HG03571 (cell line): ENCODE measurements at regions not wholly inside any gene's neighbourhood (a gene's known extent, or its start where the extent isn't known, plus 50 kb on each side); places are given as distances from the start of the nearest gene placed in this dataset.

Experiments
- ATAC-seq: cut with Tn5 transposase; IDR thresholded peaks from one replicate; pipeline ENCODE4 v1.9.1; 2021; ENCODE audit not compliant: unreplicated experiment

DNA sequence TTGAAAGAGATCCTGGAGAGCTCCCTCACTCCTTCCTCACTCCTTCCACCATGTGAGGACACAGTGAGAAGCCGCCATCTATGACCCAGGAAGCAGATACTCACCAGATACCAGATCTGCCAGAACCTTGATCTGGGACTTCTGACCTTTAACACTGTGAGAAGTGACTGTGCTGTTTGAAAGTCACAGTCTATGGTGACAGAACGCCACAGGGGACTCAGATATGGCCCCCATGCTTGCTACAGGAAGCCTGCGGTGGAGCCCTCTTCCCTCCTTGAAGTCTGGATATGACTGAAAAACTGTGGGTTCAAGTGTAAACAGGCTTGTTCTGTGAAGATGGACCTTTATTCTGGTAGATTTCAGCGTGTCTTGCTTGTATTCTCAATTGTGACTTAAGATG lies 297.8 kb downstream of the KLF6 start:
- no peak for ATAC-seq

DNA sequence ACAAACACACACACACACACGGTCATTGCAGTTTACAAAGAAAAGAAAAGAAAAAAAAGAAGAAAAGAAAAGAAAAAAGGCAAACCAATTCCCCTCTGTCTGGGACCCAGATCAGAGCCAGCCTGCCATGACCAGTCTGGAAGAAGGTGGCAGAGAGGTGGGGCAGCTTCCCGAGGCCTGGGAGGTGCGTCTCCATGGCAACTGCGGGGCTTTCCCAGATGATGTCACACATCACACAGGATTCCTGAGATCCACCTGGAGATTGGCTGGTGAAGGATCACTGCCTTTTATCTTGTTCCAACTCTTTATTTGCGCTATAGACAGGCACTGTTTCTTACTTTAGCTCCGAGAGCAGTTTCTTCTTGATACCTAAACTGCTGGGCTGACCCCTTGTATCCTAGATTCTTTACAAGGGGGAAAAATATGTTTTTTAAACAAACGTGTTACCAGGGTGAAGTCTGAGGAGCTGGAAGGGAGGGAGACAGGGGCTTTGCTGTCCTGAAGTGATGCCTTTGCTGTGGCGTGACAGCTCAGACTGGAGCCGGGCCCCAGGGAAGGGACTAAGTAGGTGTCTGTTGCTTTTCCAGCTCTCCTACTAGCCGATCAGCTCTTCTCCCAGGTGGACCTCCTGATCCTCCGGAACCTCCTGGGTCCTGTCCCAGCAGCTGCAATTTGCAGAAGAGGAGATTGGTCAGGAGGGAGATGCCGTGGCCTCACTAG lies 298.5 kb downstream of the KLF6 start:
- ATAC-seq = no peak

GRCh38 chr10:3485057-3485686 lies 299.8 kb downstream of the KLF6 start:
- ATAC-seq = peak; percentile 47

DNA sequence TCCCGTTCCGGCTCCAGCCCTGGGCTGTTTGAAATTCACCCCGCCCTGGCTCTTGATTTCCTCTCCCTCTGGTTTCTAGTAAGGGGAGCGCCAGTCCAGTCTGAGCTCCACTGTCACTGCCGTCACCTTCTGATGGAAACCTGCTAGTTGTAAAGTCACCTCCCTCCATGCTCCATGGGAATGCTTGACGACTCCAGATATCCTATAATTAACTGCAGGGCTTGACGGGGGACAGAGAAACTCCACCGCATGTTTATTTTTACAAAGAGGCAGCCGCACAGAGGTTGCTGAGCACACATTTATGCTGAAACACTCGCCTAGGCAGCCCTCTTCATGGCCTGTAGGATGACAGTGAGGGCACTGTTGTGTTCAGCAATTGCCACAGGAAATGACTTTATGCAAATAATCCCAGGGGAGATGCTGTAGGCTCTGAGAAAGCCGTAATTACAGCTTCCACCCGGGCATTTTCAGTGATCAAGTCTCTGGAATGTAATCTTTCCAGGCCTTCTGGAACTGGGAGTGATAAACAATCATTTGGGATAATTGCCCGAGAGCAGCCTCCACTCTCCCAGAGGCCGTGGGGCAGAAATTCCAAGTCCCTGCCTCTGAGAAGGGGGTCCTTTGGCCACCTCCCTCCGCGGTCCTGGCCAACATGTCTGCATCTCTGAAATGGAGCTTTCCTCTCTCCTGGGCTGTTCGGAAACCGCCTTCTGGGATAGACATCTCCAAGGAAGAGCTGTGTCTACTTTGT lies 300.5 kb downstream of the KLF6 start:
- ATAC-seq = peak; percentile 82

GRCh38 chr10:3482200-3482993 lies 302.6 kb downstream of the KLF6 start:
- no peak for ATAC-seq

GRCh38 chr10:3481496-3481895 lies 303.5 kb downstream of the KLF6 start:
- no peak for ATAC-seq

- no peak for ATAC-seq
These were observed 304.1 kb downstream of the KLF6 start for GRCh38 chr10:3480990-3481315.

GRCh38 chr10:3480281-3480989 lies 304.6 kb downstream of the KLF6 start:
- ATAC-seq = no peak

- ATAC-seq = no peak
These were observed 306.2 kb upstream of the PITRM1 start for GRCh38 chr10:3478632-3479240.

- no peak for ATAC-seq
These were observed 305.6 kb upstream of the PITRM1 start for GRCh38 chr10:3478153-3478552.

- ATAC-seq = no peak
These were observed 305.1 kb upstream of the PITRM1 start for GRCh38 chr10:3477683-3478082.

GRCh38 chr10:3476640-3477448 lies 304.3 kb upstream of the PITRM1 start:
- ATAC-seq = no peak

DNA sequence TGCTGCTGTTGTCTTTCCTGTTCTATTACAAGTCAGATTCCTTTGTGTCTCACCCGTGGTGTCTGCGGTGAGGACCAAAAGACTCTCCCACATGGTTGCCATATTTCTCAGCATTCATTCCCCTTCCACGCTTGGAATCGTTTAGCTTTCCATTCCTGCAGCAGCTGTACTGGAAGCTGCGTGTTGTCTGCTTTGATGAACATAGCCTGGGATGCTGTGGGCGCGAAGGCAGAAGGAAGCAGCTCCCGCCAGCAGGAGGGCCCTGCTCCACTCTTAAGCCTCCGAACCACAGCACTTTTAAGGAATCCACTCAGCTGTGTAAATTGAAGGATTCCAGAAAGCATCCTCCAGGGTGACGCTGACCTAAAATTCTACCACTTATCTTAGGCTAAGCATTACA lies 303.6 kb upstream of the PITRM1 start:
- ATAC-seq = no peak

- no peak for ATAC-seq
These were observed 302.8 kb upstream of the PITRM1 start for GRCh38 chr10:3475367-3475766.

- no peak for ATAC-seq
These were observed 301.7 kb upstream of the PITRM1 start for GRCh38 chr10:3474266-3474665.

DNA sequence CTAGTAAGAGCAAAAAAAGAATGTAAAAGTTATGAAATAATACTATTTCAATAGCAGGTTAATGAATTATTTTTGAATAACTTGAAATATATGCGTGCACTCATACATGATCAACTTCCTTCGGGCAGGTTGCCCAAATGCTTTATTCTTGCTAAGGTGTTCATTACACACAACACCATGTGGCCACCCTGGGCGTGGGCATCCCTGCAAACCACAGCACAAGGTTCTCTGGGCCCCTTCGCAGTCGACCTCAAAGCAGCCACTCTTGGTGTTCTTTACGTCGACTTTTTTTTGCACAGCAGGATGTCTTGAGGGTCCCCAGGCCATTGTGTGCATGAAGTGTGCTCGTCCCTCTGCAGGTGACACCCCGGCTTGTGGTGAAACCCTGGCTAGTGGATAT lies 300.7 kb upstream of the PITRM1 start:
- no peak for ATAC-seq

DNA sequence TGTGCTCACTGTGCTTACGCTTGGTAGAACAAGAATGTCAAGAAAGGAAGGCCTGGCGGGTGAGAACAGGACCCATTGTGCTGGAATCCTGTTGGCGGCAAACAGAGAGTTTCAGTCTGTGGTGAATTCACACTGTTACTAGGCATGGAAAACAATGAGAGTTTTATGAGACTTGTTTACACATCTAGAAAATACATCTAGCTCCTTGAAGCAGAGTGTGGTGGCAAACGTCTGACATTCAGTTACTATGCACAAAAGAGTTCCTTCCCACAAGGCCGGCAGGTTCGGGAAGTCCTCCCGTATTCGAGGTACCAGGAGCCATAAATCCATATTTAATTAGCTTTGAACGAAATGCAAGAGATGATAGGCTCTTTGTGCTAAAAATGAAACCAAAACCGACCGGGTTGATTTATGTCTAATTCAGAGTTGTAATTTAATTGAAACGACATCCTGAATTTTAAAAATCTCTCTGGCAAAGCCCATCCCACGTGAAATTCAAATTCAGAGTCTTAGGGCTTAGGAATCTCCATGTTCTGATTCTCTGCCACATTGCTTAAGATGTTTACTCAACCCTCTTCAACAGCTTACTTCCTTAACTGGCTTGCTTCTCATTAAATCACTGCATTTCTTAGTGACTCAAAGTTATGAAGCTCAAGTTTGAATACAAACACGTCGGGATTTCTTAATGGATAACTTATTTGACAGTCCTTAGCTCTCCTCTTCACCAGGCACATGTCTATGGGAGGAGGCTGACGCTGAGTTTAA lies 299.9 kb upstream of the PITRM1 start:
- ATAC-seq = no peak

GRCh38 chr10:3471927-3472286 lies 299.3 kb upstream of the PITRM1 start:
- ATAC-seq = no peak

- ATAC-seq = no peak
These were observed 298.9 kb upstream of the PITRM1 start for GRCh38 chr10:3471472-3471871.
